ENCODE measurements at regions not wholly inside any gene's neighbourhood (a gene's known extent, or its start where the extent isn't known, plus 50 kb on each side); places are given as distances from the start of the nearest gene placed in this dataset.

GRCh38 chr15:95875121-95875643 lies 455.3 kb upstream of the NR2F2 start:
- BruUV-seq (replicated peaks) = no TSS peak

GRCh38 chr15:95880031-95880570 lies 450.4 kb upstream of the NR2F2 start:
- Mint-ChIP-seq H3K9me3 (ENCODE audit: low read depth, unreplicated experiment) (no peaks in the 10 kb centered on the region), H3K4me3 (ENCODE audit: low read depth, unreplicated experiment) (no peak overlapping the region), H3K27me3 (ENCODE audit: unreplicated experiment) (no peaks in the 10 kb centered on the region), H3K36me3 (ENCODE audit: insufficient read depth, unreplicated experiment) (no peaks in the 10 kb centered on the region), H3K4me1 (ENCODE audit: low read depth, unreplicated experiment) (peaks cover 8% of the 10 kb centered on the region), H3K27ac (ENCODE audit: unreplicated experiment) (no peak overlapping the region)
- no peak for DNase-seq
- BruUV-seq (replicated peaks) = no TSS peak
- intact Hi-C loops (cut with micrococcal nuclease; ENCODE audit: unreplicated experiment) = no loop called here
- CTCF ChIA-PET = no interaction called here
- TF ChIP-seq CTCF (IDR thresholded peaks at IDR 0.05; ENCODE audit: unreplicated experiment) = no peak

More at GRCh38 chr15:95875121-95875643, 455.3 kb upstream of the NR2F2 start:
- Mint-ChIP-seq H3K4me1 (ENCODE audit: low read depth, unreplicated experiment) (peaks cover 8% of the 10 kb centered on the region), H3K27ac (ENCODE audit: unreplicated experiment) (no peak overlapping the region), H3K36me3 (ENCODE audit: insufficient read depth, unreplicated experiment) (no peaks in the 10 kb centered on the region), H3K27me3 (ENCODE audit: unreplicated experiment) (no peaks in the 10 kb centered on the region), H3K4me3 (ENCODE audit: low read depth, unreplicated experiment) (no peak overlapping the region), H3K9me3 (ENCODE audit: low read depth, unreplicated experiment) (no peaks in the 10 kb centered on the region)
- DNase-seq = no peak
- intact Hi-C loops (cut with micrococcal nuclease; ENCODE audit: unreplicated experiment) = no loop called here
- CTCF ChIA-PET = no interaction called here
- TF ChIP-seq CTCF (IDR thresholded peaks at IDR 0.05; ENCODE audit: unreplicated experiment) = no peak

GRCh38 chr15:95880630-95881029 lies 449.9 kb upstream of the NR2F2 start:
- H3K4me3 Mint-ChIP-seq (ENCODE audit: low read depth, unreplicated experiment) = no peak overlapping the region
- intact Hi-C loops (cut with micrococcal nuclease; ENCODE audit: unreplicated experiment) = no loop called here
- H3K4me1 Mint-ChIP-seq (ENCODE audit: low read depth, unreplicated experiment) = peaks cover 8% of the 10 kb centered on the region
- BruUV-seq (replicated peaks) = no TSS peak
- no peaks in the 10 kb centered on the region for H3K27me3 Mint-ChIP-seq (ENCODE audit: unreplicated experiment)
- no peaks in the 10 kb centered on the region for H3K9me3 Mint-ChIP-seq (ENCODE audit: low read depth, unreplicated experiment)
- CTCF ChIA-PET = no interaction called here
- TF ChIP-seq CTCF (IDR thresholded peaks at IDR 0.05; ENCODE audit: unreplicated experiment) = no peak
- no peak for DNase-seq
- no peak overlapping the region for H3K27ac Mint-ChIP-seq (ENCODE audit: unreplicated experiment)
- no peaks in the 10 kb centered on the region for H3K36me3 Mint-ChIP-seq (ENCODE audit: insufficient read depth, unreplicated experiment)

- TF ChIP-seq CTCF (IDR thresholded peaks at IDR 0.05; ENCODE audit: unreplicated experiment) = no peak
- H3K4me3 Mint-ChIP-seq (ENCODE audit: low read depth, unreplicated experiment) = no peak overlapping the region
Measured at GRCh38 chr15:95883064-95883463, 447.4 kb upstream of the NR2F2 start.

More at GRCh38 chr15:95883064-95883463, 447.4 kb upstream of the NR2F2 start:
- DNase-seq = no peak
- Mint-ChIP-seq H3K27ac (ENCODE audit: unreplicated experiment) (no peak overlapping the region), H3K4me1 (ENCODE audit: low read depth, unreplicated experiment) (peaks cover 18% of the 10 kb centered on the region), H3K36me3 (ENCODE audit: insufficient read depth, unreplicated experiment) (no peaks in the 10 kb centered on the region), H3K27me3 (ENCODE audit: unreplicated experiment) (no peaks in the 10 kb centered on the region), H3K9me3 (ENCODE audit: low read depth, unreplicated experiment) (no peaks in the 10 kb centered on the region)
- CTCF ChIA-PET = no interaction called here
- BruUV-seq (replicated peaks) = no TSS peak
- intact Hi-C loops (cut with micrococcal nuclease; ENCODE audit: unreplicated experiment) = no loop called here

Measured in Calu3 (cell line).